Prostate gland (tissue), 2 donors: ENCODE measurements at regions not wholly inside any gene's neighbourhood (a gene's known extent, or its start where the extent isn't known, plus 50 kb on each side); places are given as distances from the start of the nearest gene placed in this dataset.

Source experiments
- POLR2A ChIP-seq: fragments of 450-650 bp; IDR thresholded peaks from one replicate; pipeline ENCODE4 v1.6.1; 2016; ENCODE audit warnings: antibody characterized with exemption, mild to moderate bottlenecking
- POLR2AphosphoS5 ChIP-seq: sonication (generic); formaldehyde crosslinking; IDR thresholded peaks from one replicate; pipeline ENCODE4 v1.6.1; 2017; ENCODE audit warnings: antibody characterized with exemption
- TF ChIP-seq, protein P1 (sequence below), 4 experiments: fragments of 200-600 bp in 2 of 4; fragments of 450-650 bp in 2 of 4; sonication (generic) in 2 of 4; IDR thresholded peaks; 1 replicate in 3 of 4; 2 replicates in 1 of 4; pipeline ENCODE4 v1.5.1; 2016 to 2019; ENCODE audit warnings: antibody characterized with exemption in 4 of 4, mild to moderate bottlenecking in 2 of 4, moderate library complexity in 2 of 4

DNA sequence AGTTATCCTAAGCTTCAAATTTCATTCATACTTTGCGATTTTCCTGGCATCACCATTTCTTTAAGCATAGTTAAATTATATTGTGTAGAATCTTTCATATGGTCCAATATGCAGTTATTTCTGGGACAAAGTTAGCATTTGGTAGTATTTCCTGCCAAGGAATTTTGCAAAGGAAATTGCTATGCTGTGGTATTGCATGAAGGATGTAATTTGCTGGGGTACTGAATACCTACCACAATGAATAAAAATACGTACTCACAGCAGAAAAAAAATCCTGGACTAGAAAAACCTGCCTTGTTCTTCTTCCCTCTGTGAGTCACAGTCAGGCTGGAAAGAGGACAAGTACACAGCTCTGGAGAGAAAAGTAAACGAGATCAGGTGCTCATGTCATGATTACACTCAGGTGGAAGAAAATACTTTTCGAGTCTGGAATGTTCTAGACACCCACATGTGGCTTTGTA is 241.2 kb downstream of the PTBP2 start:
- TF ChIP-seq POLR2AphosphoS5 (peak; percentile 92), POLR2A (no peak)
- TF ChIP-seq, protein P1, sequence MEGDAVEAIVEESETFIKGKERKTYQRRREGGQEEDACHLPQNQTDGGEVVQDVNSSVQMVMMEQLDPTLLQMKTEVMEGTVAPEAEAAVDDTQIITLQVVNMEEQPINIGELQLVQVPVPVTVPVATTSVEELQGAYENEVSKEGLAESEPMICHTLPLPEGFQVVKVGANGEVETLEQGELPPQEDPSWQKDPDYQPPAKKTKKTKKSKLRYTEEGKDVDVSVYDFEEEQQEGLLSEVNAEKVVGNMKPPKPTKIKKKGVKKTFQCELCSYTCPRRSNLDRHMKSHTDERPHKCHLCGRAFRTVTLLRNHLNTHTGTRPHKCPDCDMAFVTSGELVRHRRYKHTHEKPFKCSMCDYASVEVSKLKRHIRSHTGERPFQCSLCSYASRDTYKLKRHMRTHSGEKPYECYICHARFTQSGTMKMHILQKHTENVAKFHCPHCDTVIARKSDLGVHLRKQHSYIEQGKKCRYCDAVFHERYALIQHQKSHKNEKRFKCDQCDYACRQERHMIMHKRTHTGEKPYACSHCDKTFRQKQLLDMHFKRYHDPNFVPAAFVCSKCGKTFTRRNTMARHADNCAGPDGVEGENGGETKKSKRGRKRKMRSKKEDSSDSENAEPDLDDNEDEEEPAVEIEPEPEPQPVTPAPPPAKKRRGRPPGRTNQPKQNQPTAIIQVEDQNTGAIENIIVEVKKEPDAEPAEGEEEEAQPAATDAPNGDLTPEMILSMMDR (IDR thresholded peaks at IDR 0.05) = no peak
